Spleen (tissue), 11 donors: ENCODE measurements at regions not wholly inside any gene's neighbourhood (a gene's known extent, or its start where the extent isn't known, plus 50 kb on each side); places are given as distances from the start of the nearest gene placed in this dataset.

Experiments
- DNase-seq: peaks from one replicate; pipeline ENCODE4 v3.0.0-alpha.2; 2020
- H3K27ac ChIP-seq, 8 donors: fragments of 200-600 bp; sonication (generic) in 7 of 8; 1 replicate in 4 of 8; 2 replicates in 4 of 8; pipeline versions ENCODE4 v1.5.0 to v1.8.0; 2016 to 2021; ENCODE audit warnings: inconsistent platforms in 4 of 8, mild to moderate bottlenecking in 4 of 8, moderate library complexity in 1 of 8
- H3K27me3 ChIP-seq, 7 donors: fragments of 200-600 bp; sonication (generic) in 6 of 7; replicated peaks in 1 of 7; 1 replicate in 4 of 7; 2 replicates in 3 of 7; pipeline versions ENCODE4 v1.5.0 to v1.8.0; 2016 to 2021; ENCODE audit warnings: inconsistent platforms in 3 of 7, mild to moderate bottlenecking in 1 of 7
- H3K36me3 ChIP-seq, 6 donors: fragments of 200-600 bp; sonication (generic) in 5 of 6; 1 replicate in 4 of 6; 2 replicates in 2 of 6; pipeline versions ENCODE4 v1.5.0 to v1.8.0; 2016 to 2021; ENCODE audit warnings: inconsistent platforms in 2 of 6
- H3K4me1 ChIP-seq, 6 donors: fragments of 200-600 bp; sonication (generic) in 5 of 6; 1 replicate in 3 of 6; 2 replicates in 3 of 6; pipeline versions ENCODE4 v1.5.0 to v1.8.0; 2016 to 2021; ENCODE audit warnings: inconsistent platforms in 3 of 6
- H3K4me3 ChIP-seq, 8 donors: fragments of 200-600 bp; sonication (generic) in 7 of 8; 1 replicate in 4 of 8; 2 replicates in 4 of 8; pipeline versions ENCODE4 v1.5.0 to v1.8.0; 2016 to 2021; ENCODE audit warnings: inconsistent platforms in 4 of 8, mild to moderate bottlenecking in 4 of 8, moderate library complexity in 2 of 8
- H3K9me3 ChIP-seq, 8 donors: fragments of 200-600 bp; sonication (generic) in 7 of 8; 1 replicate in 4 of 8; 2 replicates in 4 of 8; pipeline versions ENCODE4 v1.5.0 to v1.8.0; 2016 to 2021; ENCODE audit warnings: inconsistent platforms in 4 of 8
- POLR2A ChIP-seq, 3 donors: fragments of 450-650 bp; IDR thresholded peaks; one replicate each; pipeline ENCODE4 v1.5.1; 2017; ENCODE audit warnings: antibody characterized with exemption in 3 of 3, mild to moderate bottlenecking in 1 of 3
- POLR2AphosphoS5 ChIP-seq, 3 donors: sonication (generic); formaldehyde crosslinking; IDR thresholded peaks; one replicate each; pipeline ENCODE4 v1.5.1; 2017; ENCODE audit warnings: antibody characterized with exemption in 3 of 3
- whole genome bisulfite sequencing, 5 donors: extraction: QIAGEN DNeasy Blood & Tissue Kit in 3 of 5; methylation state at CpG; one replicate each; pipeline versions ENCODE4 v1.1.5 to v1.1.7; 2013 to 2018; 5-methylcytosine and 5-hydroxymethylcytosine counted together
- intact Hi-C: fragments of 100-400 bp; cut with DNase I; formaldehyde crosslinking; loops from one replicate; pipeline ENCODE4 v1.15.0; 2023; ENCODE audit warnings: low total_unique reads
- TF ChIP-seq, protein P1 (sequence below), 11 experiments: fragments of 200-600 bp in 7 of 11; fragments of 450-650 bp in 4 of 11; sonication (generic) in 4 of 11; IDR thresholded peaks in 8 of 11; conservative IDR thresholded peaks in 3 of 11; 1 replicate in 7 of 11; 2 replicates in 4 of 11; pipeline versions ENCODE4 v1.4.0 to v1.8.0; 2016 to 2021; ENCODE audit warnings: antibody characterized with exemption in 11 of 11, inconsistent platforms in 4 of 11, mild to moderate bottlenecking in 1 of 11
- donor health status: healthy with polysubstance abuse.
- donor health status: DM: no; HTN: no; CAD: no; lungs with moderate emphysema.
- donor health status: DM: no; HTN: no; CAD: no.
- donor health status: Bipolar disorder and iron deficiency.
- donor health status: healthy.
- donor health status: DM: no; HTN: no; CAD: no.
- donor health status: DM: yes; HTN: yes; CAD: no.

DNA sequence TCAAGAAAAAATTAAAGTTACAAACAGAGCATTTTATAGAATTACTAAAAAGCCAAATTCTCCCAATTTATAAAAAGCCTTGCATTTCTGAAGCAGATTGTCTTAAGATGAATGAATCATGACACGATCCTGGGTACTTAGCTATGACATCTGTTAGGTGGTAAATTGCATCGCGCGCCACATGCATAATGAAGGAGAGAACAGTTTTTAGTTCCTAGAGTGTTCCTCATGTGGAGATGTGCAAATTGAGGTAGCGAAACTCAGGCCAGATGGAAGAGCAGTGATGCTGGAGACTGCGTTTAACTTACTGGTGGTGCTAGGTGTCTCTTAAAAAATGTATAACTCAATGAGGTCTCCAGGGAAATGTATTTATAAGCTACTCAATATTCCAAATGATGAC is 516.1 kb downstream of the EFNA5 start:
- Histone ChIP-seq H3K9me3 (peaks cover 0 to 3% (median 0%) of the 10 kb centered on the region in 8 donors), H3K27ac (no peak overlapping the region), H3K36me3 (no peaks in the 10 kb centered on the region), H3K4me3 (no peak overlapping the region), H3K4me1 (no peaks in the 10 kb centered on the region), H3K27me3 (no peaks in the 10 kb centered on the region)
- intact Hi-C loops, result no loop called here
- TF ChIP-seq POLR2AphosphoS5 (IDR thresholded peaks at IDR 0.05) (no peak), POLR2A (IDR thresholded peaks at IDR 0.05) (no peak)
- TF ChIP-seq, protein P1, sequence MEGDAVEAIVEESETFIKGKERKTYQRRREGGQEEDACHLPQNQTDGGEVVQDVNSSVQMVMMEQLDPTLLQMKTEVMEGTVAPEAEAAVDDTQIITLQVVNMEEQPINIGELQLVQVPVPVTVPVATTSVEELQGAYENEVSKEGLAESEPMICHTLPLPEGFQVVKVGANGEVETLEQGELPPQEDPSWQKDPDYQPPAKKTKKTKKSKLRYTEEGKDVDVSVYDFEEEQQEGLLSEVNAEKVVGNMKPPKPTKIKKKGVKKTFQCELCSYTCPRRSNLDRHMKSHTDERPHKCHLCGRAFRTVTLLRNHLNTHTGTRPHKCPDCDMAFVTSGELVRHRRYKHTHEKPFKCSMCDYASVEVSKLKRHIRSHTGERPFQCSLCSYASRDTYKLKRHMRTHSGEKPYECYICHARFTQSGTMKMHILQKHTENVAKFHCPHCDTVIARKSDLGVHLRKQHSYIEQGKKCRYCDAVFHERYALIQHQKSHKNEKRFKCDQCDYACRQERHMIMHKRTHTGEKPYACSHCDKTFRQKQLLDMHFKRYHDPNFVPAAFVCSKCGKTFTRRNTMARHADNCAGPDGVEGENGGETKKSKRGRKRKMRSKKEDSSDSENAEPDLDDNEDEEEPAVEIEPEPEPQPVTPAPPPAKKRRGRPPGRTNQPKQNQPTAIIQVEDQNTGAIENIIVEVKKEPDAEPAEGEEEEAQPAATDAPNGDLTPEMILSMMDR (IDR thresholded peaks at IDR 0.05 in 8 of 11, conservative IDR thresholded peaks at IDR 0.05 in 3 of 11), result no peak
- 89 to 93% (median 90%) methylated on average over 6 of the region's 6 CpGs for WGBS, 5 donors
- DNase-seq, result no peak

DNA sequence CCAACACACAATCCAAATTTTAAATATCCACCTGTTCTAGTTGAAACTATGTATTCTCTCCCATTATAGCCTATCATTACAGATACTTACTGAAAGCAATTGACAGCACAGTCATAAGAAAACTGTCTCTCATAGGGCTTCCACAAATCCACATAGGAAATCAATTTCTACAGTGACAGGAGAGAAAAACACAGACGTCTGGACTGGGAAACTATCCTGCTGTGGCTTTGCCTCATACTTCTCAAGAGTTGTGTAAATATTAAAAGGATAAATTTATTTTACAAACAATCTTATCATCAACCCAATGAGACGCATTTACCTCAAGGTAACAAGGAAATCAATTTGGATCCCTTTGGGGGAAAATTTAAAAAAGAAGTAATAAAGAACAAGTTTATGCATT is 517.5 kb downstream of the EFNA5 start:
- Histone ChIP-seq H3K36me3 (no peaks in the 10 kb centered on the region), H3K27ac (no peak overlapping the region), H3K9me3 (peaks cover 0 to 3% (median 0%) of the 10 kb centered on the region in 8 donors), H3K27me3 (no peaks in the 10 kb centered on the region), H3K4me1 (no peaks in the 10 kb centered on the region), H3K4me3 (no peak overlapping the region)
- intact Hi-C loops, result no loop called here
- WGBS, 5 donors, result 63 to 87% (median 69%) methylated on average over 2 of the region's 2 CpGs
- TF ChIP-seq POLR2A (IDR thresholded peaks at IDR 0.05) (no peak), POLR2AphosphoS5 (IDR thresholded peaks at IDR 0.05) (no peak)
- TF ChIP-seq, protein P1 (IDR thresholded peaks at IDR 0.05 in 8 of 11, conservative IDR thresholded peaks at IDR 0.05 in 3 of 11), result no peak
- DNase-seq, result no peak

DNA sequence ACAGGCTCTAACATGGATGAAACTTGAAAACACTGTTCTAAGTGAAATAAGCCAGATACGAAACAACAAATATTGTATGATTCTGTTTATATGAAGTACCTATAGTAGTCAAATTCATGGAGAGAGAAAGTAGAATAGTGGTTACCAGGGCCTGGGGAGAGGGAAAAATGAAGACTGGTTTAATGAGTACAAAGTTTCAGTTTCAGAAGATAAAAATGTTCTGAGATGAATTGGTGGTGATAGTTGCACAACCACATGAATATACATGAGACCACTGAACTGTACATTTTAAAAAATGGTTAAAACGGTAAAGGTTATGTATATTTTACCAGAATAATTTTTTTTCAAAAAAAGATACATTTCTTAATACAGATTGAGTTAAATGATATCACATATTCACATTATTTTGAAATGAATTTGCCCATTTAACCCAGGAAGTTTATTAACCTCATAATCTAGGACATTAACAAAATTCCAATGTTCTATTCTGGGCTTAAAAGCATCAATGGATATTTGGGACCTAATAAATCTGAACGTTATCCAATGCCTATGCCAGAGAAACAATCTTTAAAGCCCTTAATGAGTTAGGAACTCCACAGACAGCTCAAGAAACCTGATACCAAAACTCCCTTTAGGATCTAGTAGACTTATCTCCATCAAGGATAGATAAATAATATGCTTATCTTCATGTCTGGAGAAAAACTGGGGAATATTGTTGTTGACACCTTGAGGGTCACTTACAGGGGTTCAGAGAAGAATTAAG is 521.3 kb downstream of the EFNA5 start:
- 41 to 80% (median 45%) methylated on average over 3 of the region's 3 CpGs for WGBS, 5 donors

DNA sequence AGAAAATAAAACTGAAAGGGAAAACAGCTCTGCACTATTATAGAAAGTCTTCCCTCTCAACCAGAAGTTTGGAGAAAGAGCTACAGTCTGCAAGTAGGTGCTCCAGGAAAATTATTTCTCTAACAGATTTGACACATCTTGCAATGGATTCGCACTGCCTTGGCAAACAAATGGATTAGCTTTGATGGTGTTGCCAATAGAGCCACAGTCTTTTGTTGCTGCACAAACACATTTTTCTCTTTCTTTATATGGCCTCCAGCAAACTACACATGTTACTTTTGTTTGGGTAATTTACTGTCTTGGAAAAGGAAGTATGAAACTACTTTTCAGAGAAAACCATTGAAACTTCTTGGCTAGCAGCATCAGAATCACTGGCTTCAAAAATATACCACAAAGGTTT is 523.1 kb downstream of the EFNA5 start:
- DNase-seq, result no peak
- TF ChIP-seq POLR2AphosphoS5 (IDR thresholded peaks at IDR 0.05), result no peak
- TF ChIP-seq, protein P1 (IDR thresholded peaks at IDR 0.05 in 8 of 11, conservative IDR thresholded peaks at IDR 0.05 in 3 of 11), result no peak
- no peaks in the 10 kb centered on the region for H3K36me3 ChIP-seq
- no peak overlapping the region for H3K27ac ChIP-seq
- H3K9me3 ChIP-seq, result no peaks in the 10 kb centered on the region
- no peak overlapping the region for H3K4me3 ChIP-seq
- no peaks in the 10 kb centered on the region for H3K27me3 ChIP-seq
- intact Hi-C loops, result no loop called here
- 78 to 96% (median 88%) methylated on average over 1 of the region's 1 CpG for WGBS, 5 donors
- H3K4me1 ChIP-seq, result no peaks in the 10 kb centered on the region

More for the DNA sequence above, 521.3 kb downstream of the EFNA5 start:
- Histone ChIP-seq H3K9me3 (no peaks in the 10 kb centered on the region), H3K27ac (no peak overlapping the region), H3K4me1 (no peaks in the 10 kb centered on the region), H3K27me3 (no peaks in the 10 kb centered on the region), H3K4me3 (no peak overlapping the region), H3K36me3 (no peaks in the 10 kb centered on the region)
- intact Hi-C loops, result no loop called here
- TF ChIP-seq, protein P1 (IDR thresholded peaks at IDR 0.05 in 8 of 11, conservative IDR thresholded peaks at IDR 0.05 in 3 of 11), result no peak
- TF ChIP-seq POLR2A (IDR thresholded peaks at IDR 0.05) (no peak), POLR2AphosphoS5 (IDR thresholded peaks at IDR 0.05) (no peak)
- no peak for DNase-seq
